SU-DHL-6 (cell line): ENCODE measurements at regions not wholly inside any gene's neighbourhood (a gene's known extent, or its start where the extent isn't known, plus 50 kb on each side); places are given as distances from the start of the nearest gene placed in this dataset.

ENCODE experiments used
- CTCF ChIP-seq: fragments of 200-600 bp; sonication (generic); IDR thresholded peaks from one replicate; pipeline ENCODE4 v1.5.1; 2017; ENCODE audit warnings: antibody characterized with exemption, mild to moderate bottlenecking, low read length, moderate library complexity; ENCODE audit not compliant: insufficient read depth, poor library complexity, severe bottlenecking
- EZH2phosphoT487 ChIP-seq: fragments of 200-600 bp; sonication (generic), shearing (Covaris generic); conservative IDR thresholded peaks from 2 replicates; pipeline ENCODE4 v1.6.1; 2018; ENCODE audit warnings: mild to moderate bottlenecking, antibody characterized with exemption, low read length, moderate library complexity, mixed read lengths

DNA sequence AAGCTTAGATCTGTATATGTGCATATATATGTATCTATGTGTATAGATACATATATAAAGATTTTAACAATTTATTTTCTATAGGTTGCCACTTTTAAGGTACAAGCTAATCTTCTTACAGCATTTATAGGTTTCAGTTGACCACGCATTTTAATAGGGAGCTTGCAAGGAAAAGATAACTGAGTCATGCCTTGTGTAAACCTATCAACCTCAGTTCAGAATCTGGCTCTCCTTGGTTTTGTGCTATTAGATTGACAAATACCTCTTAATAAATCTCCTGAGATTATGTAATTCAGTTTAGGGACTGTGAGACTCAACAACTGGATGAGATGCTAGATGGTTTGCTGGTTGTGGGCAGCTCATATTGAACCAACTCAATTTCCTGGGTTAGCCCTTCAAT, 114.7 kb upstream of the SERBP1 start:
- no peak for TF ChIP-seq CTCF
- no peak for TF ChIP-seq EZH2phosphoT487
